Superior temporal gyrus (tissue), 1 donor: ENCODE measurements at regions not wholly inside any gene's neighbourhood (a gene's known extent, or its start where the extent isn't known, plus 50 kb on each side); places are given as distances from the start of the nearest gene placed in this dataset.
"Not testable (repeated sequence)": the region's sequence is repeated elsewhere in the genome, so short reads cannot be mapped to it uniquely, and the experiment has no call there.

ENCODE experiments used
- DNase-seq: peaks from one replicate; pipeline ENCODE4 v3.0.0-alpha.2; 2016; ENCODE audit errors: extremely low spot score

GRCh38 chr14:80055667-80056496 is 155.4 kb downstream of the DIO2 start:
- peak; percentile 88 for DNase-seq

- DNase-seq: peak; percentile 64
Measured at GRCh38 chr14:80055226-80055625, 156.1 kb downstream of the DIO2 start.

- DNase-seq: no peak
Measured at GRCh38 chr14:80054020-80054419, 157.3 kb downstream of the DIO2 start.

GRCh38 chr14:80049055-80049454 is 162.2 kb downstream of the DIO2 start:
- DNase-seq: no peak

GRCh38 chr14:80047761-80048160 is 163.5 kb downstream of the DIO2 start:
- no peak for DNase-seq

GRCh38 chr14:80037349-80037748 is 174.0 kb downstream of the DIO2 start:
- no peak for DNase-seq

- no peak for DNase-seq
Measured at GRCh38 chr14:80024417-80024816, 186.9 kb downstream of the DIO2 start.

GRCh38 chr14:80018476-80018875 is 192.8 kb downstream of the DIO2 start:
- DNase-seq: not testable (repeated sequence)

- DNase-seq: no peak
Measured at GRCh38 chr14:80017795-80018194, 193.5 kb downstream of the DIO2 start.

GRCh38 chr14:80010245-80010644 is 201.1 kb downstream of the DIO2 start:
- not testable (repeated sequence) for DNase-seq

- DNase-seq: peak; percentile 24
Measured at GRCh38 chr14:80005561-80005960, 205.7 kb downstream of the DIO2 start.

GRCh38 chr14:80004871-80005270 is 206.4 kb downstream of the DIO2 start:
- DNase-seq: no peak

GRCh38 chr14:80003138-80003537 is 208.2 kb downstream of the DIO2 start:
- DNase-seq: no peak

- DNase-seq: no peak
Measured at GRCh38 chr14:79997509-79998208, 213.6 kb downstream of the DIO2 start.

- DNase-seq: no peak
Measured at GRCh38 chr14:79992407-79993198, 218.7 kb downstream of the DIO2 start.

- no peak for DNase-seq
Measured at GRCh38 chr14:79991866-79992265, 219.4 kb downstream of the DIO2 start.

GRCh38 chr14:79989990-79990389 is 221.3 kb downstream of the DIO2 start:
- no peak for DNase-seq

- no peak for DNase-seq
Measured at GRCh38 chr14:79986251-79986650, 225.1 kb downstream of the DIO2 start.

GRCh38 chr14:79972230-79972629 is 239.1 kb downstream of the DIO2 start:
- no peak for DNase-seq

- no peak for DNase-seq
Measured at GRCh38 chr14:79971330-79971729, 240.0 kb downstream of the DIO2 start.

GRCh38 chr14:79967453-79967852 is 243.9 kb downstream of the DIO2 start:
- no peak for DNase-seq

- DNase-seq: no peak
Measured at GRCh38 chr14:79967001-79967400, 244.3 kb downstream of the DIO2 start.
